ENCODE measurements at regions not wholly inside any gene's neighbourhood (a gene's known extent, or its start where the extent isn't known, plus 50 kb on each side); places are given as distances from the start of the nearest gene placed in this dataset.
A peak's percentile ranks its signal among the peaks of the same experiment; 100 is the strongest.

DNA sequence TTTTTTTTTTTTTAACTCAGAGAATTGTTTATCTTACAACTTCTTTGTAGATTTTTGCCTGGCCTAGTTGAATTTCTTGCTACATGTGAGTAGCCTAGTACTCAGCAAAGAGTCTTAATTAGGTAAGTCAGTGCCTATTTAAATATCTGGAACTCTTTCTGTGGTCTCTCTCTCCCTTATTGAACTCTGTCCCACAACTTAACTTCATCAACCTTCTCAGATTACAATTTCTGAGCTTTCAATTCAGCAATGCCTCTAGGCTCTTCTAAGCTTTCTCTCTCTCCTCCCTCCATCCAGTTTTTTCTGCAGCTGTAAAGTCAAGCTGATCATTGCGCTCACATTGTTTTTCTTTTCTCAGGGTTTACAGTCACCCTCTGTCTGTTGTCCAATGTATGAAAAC is 517.6 kb upstream of the ROBO1 start:
- no peak for DNase-seq

DNA sequence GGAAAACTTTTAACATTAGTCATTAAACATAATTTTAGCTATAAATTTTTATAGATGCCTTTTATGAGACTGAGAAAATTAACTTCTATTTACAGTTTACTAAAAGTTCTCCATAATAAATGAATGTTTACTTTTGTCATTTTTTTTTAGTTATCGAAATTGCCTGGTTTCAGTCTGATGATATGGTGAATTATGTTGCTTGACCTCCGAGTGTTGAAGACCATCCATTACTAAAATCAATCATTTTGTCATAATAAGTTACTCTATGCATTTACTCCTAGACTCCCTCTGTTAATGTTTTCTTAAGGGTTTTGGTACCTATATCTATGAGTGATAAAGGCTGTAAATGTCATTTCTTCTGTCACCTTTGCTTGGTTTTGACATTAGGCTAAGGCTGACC is 516.0 kb upstream of the ROBO1 start:
- DNase-seq, result no peak

DNA sequence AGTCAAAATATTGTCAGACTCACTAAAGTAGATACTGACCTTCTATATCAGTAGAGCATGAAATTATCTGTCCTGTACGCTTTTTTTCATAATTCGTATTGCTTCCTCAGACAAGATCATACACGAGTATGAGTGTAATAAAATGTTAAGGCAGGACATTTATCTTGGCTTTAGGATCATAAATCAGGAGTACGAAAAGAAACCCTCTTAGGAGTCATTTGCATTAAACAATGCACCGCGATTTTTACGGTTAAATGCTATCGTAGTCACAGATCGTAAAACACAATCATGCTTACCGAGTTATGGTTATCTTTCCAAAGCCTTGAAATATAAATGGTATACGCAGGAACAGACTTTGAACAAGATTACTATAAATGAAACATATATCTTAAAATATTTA is 510.3 kb upstream of the ROBO1 start:
- no peak for DNase-seq

- no peak for DNase-seq
Measured at GRCh38 chr3:80275120-80275519, 507.3 kb upstream of the ROBO1 start.

- DNase-seq, result no peak
Measured at GRCh38 chr3:80263260-80263659, 495.5 kb upstream of the ROBO1 start.

DNA sequence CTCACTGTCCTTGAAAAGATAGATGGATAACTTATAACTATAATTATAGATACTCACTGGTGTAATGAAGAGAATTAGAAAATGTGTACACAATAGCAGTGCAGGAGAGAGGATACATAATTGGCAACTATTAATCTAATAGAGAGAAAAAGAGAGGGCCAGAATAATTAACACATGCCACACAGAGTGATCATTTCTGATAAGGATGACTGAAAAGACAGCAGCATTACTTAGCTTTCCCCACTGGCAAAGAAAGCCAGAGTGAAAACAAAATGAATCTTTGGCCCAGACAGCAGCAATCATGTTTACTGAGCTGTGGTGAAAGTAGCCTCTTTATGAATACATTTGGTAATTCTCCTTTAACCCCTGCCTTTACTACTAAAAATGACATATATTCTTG is 493.3 kb upstream of the ROBO1 start:
- no peak for DNase-seq

- DNase-seq, result no peak
Measured at GRCh38 chr3:80259736-80260135, 491.9 kb upstream of the ROBO1 start.

DNA sequence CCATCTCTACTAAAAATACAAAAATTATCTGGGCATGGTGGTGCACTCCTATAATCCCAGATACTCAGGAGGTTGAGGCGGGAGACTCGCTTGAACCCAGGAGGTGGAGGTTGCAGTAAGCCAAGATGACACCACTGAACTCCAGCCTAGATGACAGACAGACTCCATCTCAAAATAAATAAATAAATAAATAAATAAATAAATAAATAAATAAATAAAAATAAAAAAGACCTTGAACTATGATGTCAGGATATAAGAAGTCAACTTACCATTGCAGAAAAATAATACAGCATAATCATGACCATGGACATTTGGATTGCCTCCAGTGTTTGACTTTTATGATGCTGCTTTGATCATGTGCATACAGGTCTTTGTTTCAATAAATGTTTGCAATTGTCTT is 484.3 kb upstream of the ROBO1 start:
- DNase-seq, result no peak

DNA sequence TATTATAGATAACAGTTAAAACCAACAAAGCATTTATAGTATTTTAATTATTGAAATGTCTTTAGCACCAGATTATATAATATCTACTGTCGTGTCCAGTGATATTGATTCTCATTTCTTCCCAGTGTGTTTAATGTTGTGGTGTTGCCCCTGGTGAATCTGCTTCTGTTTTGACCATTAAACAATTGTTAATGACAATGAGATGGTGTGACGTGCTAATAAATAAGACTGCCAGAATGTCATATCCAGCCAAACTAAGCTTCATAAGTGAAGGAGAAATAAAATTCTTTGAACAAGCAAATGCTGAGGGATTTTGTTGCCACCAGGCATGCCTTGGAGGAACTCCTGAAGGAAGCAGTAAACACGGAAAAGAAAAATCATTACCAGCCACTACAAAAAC is 480.0 kb upstream of the ROBO1 start:
- no peak for DNase-seq

GRCh38 chr3:80244390-80244789 is 476.6 kb upstream of the ROBO1 start:
- peak; percentile 18 for DNase-seq

DNA sequence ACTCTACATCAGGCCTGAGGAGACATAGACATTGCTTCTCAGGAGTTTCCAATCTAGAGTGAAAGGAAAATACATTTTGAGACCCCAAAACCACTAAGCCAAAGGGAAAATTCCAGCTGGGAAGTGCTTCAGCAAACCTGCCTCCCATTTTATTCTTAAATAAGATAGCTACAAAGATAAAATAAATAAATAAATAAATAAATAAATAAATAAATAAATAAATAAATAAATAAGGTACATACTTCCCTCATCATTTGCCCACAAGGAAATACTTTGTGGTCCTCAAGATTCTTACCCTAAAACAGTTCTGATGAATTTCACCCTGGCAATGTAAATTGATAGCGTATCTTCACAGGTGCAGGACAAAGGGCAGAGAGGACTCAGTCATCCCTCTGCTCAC is 474.0 kb upstream of the ROBO1 start:
- no peak for DNase-seq

DNA sequence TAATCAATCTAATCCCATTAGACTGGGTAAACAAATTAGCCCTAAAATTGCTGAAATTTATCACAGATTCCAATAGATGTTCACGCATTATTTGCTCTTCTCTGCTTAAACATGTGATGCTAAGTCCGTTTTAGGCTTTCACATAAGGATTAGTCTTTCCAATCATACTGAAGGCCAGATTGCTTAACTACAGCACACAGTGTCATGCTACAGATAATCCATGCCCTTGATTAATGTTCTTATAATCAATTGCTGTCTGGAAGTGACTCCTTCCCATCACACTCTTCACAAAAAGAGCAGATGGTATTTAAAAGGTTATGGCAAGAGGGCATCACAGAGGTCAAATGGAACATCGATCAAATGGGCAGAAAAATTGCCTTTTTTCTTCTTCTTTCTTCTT is 471.5 kb upstream of the ROBO1 start:
- DNase-seq, result no peak

GRCh38 chr3:80238606-80239005 is 470.8 kb upstream of the ROBO1 start:
- DNase-seq, result peak; percentile 15

DNA sequence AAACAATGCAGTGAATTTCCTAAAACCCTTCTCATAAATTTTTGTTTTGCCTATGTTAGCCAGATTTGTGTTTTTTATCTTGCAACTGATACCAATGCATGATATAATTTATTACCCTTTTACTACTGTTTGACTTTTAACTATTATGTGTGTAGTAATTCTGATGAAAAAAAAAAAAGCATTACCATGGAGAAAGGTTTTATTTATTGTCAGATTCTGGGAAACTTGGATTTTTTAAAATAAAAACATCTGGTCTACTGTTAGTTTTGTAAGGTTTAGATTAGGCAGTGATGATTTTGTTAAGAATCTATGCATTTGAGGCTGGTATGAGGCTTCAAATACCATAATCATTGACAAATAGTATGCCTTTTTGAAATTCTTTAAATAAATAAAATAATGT is 470.4 kb upstream of the ROBO1 start:
- no peak for DNase-seq

GRCh38 chr3:80234706-80235105 is 466.9 kb upstream of the ROBO1 start:
- DNase-seq, result no peak

DNA sequence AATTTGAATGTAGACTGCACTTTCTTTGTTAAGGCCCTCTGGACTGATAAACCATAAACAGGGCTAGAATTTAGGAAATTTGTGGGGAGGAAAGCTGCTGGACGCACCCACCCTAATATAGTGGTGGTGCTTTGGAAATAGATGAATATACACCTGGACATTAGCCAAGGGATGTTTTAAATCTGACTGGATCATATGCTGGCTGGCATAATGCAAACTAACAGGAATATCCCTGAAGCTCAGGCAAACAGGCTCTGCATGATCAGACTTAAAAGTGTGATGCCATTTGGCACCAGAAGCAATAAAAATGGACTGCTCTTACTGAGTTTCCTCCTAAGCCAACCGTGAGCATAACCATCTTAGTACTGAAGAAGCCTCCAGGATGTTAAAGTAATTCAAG is 465.8 kb upstream of the ROBO1 start:
- DNase-seq, result no peak

GRCh38 chr3:80232760-80233159 is 465.0 kb upstream of the ROBO1 start:
- peak; percentile 40 for DNase-seq

DNA sequence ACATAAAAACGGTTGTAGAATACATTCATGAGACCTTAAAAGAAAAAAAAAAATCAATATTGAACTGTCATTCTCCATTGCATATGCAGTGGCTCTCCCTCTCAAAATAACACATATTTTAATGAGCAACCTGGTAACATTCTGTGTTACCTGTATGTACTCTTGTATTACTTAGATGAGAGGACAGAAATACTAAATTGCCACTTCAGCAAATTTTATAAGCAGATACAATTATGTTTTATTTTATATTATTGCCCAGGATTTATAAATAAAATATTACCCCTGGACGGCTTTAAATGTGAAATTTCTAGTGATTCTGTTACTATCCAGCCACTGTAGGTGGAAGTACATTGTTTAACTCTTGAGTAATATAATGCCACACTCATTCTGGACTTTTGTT is 463.2 kb upstream of the ROBO1 start:
- no peak for DNase-seq

DNA sequence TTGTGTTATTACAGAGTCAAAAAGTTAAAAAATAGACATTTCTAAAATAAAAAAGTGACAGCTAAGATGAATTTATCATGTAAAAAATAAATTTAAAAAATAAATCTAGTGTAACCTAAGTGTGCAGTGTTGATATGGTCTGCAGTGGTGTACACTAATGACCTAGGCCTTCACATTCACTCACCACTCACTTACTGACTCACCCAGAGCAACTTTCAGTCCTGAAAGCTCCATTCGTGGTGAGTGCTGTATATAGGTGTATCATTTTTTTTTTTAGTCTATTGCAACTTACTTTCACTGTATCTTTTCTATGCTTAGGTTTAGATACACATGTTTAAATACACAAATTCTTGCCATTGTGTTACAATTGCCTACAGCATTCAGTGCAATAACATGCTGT is 459.4 kb upstream of the ROBO1 start:
- DNase-seq, result no peak

DNA sequence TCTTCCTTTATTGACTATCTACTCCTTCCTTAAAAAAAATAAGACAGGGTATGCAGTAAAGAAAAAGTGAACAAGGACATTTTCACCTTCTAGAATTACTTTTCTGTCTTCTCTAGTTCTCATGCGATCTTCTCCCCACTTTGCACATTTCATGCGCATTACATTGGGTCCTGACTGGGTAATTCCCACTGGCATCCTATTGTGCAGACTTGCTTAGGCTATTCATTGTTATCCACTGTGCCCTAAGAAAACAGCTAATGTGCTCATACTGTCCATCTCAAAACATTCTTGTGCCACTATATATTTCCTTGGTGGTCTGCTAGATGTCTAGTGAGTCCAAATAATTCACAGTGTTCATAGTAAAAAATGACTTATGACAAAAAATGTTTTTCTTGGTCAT is 447.4 kb upstream of the ROBO1 start:
- DNase-seq, result no peak

- no peak for DNase-seq
Measured at GRCh38 chr3:80213086-80213485, 445.3 kb upstream of the ROBO1 start.

DNA sequence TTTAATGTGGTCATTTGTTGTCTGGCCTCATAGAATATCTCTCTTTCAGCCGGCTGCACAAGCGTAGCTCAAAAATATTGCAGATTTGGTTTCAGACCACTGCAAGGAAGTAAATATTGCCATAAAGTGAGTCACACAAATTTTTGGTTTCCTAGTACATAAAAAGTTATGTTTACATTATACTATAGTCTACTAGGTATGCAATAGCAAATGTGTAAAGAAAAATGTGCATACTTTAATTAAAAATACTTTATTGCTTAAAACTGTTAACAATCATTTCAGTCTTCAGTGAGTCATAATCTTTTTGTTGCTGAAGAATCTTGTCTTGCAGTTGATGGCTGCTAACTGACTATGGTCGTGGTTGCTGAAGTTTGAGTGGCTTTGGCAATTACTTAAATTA is 425.1 kb upstream of the ROBO1 start:
- peak; percentile 22 for DNase-seq

- DNase-seq, result peak; percentile 98
Measured at GRCh38 chr3:80190051-80190450, 422.3 kb upstream of the ROBO1 start.

DNA sequence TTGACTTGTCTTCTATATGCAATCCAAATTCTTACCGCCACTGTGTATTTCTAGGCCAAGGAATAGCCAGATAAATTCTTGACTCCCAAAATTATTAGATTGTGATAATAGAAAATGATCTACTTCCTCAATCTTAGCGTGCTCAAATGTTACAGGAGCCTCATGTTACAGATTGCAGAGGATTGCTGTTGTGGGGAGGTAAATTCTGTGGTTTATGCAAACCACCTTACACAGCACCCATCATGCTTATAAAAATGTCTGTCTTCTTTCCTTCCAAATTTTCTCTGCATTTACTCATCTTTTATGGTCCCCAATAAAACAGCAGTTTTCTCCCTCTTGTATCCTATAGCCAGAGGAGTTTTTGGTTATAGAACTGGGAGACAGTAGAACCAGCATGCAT is 420.2 kb upstream of the ROBO1 start:
- DNase-seq, result no peak

GRCh38 chr3:80159990-80160506 is 392.2 kb upstream of the ROBO1 start:
- DNase-seq, result no peak

DNA sequence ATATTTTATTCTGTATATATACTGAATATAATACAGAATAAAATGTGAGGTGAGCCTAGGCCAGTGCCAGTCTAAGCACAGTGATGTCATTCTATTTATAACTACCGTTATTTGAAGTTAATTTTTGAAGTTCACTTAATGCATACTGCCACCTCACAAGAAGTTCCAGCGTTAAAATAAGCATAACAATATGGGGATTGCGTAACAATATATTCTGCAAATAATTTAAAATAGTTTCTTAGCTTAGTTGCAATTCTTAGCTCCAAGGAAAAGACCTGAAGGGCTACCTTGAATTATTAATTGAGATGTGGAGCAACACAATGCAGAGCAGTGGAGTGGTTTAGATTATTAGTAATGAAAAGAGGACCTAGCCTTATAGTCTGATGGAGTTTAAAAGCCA is 390.5 kb upstream of the ROBO1 start:
- DNase-seq, result no peak

All from dermis blood vessel endothelial cell (primary cell).